DMS114 treated with DMSO at 0.1 percent for 48 hours (cell line): ENCODE measurements at regions not wholly inside any gene's neighbourhood (a gene's known extent, or its start where the extent isn't known, plus 50 kb on each side); places are given as distances from the start of the nearest gene placed in this dataset.
"Not testable (repeated sequence)": the region's sequence is repeated elsewhere in the genome, so short reads cannot be mapped to it uniquely, and the experiment has no call there.

Source experiments
- DNase-seq: peaks from one replicate; lab custom pipeline; 2025; ENCODE audit not compliant: unreplicated experiment; lab: John Stamatoyannopoulos, UW

DNA sequence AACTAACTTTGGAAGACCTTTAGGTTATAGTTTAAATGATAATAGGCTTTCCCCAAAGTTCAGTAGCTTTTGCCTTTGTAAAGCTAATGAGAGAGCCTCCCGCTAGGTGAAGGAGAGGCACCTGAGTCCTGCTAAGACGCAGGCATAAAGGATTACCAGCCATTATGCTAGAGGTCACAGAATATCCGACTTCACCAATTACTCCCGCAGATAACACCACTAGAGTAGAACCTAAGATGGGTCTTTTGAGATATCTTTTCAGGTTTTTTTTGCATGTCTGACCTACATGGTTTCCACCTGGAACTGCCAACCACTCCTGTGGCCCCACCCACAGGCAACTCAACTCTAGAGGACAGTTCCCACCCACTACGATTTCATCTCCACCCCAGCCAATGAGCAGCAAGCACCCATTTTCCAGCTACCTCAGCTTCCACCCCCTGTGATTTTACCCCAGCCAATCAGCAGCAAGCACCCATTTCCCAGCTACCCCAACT is 314.3 kb downstream of the BRD1 start:
- DNase-seq, result no peak

DNA sequence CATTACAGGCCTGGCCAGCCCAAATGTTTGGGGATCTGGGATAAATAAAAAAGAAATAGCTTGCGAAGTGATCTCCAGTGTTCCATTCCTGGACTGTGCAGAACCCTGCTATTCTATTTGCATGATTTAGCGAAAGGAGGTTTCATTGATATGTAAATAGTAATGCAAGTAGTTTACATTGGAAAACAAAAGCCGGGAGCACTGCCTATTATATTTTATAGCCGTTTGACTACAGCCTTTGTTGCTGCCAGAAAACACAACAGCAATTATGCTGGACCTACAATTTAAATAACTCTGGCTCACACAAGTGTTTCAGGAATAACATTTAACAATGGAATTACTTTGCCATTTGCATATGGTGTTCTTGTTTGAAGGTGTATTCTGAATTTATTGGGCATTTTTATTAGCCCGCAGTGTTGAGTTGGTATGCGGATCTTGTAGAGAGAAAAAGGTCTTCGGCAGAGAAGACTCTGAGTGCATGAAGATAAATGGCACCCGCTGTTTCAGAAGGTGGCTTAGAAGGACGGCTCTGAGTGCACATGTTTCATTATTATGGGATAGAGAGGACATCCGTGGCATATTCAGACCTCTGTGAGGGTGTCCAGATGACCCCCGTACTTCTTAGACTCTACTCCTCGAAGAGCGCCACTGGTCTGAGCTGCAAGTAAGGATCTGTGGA is 315.0 kb downstream of the BRD1 start:
- DNase-seq, result no peak

DNA sequence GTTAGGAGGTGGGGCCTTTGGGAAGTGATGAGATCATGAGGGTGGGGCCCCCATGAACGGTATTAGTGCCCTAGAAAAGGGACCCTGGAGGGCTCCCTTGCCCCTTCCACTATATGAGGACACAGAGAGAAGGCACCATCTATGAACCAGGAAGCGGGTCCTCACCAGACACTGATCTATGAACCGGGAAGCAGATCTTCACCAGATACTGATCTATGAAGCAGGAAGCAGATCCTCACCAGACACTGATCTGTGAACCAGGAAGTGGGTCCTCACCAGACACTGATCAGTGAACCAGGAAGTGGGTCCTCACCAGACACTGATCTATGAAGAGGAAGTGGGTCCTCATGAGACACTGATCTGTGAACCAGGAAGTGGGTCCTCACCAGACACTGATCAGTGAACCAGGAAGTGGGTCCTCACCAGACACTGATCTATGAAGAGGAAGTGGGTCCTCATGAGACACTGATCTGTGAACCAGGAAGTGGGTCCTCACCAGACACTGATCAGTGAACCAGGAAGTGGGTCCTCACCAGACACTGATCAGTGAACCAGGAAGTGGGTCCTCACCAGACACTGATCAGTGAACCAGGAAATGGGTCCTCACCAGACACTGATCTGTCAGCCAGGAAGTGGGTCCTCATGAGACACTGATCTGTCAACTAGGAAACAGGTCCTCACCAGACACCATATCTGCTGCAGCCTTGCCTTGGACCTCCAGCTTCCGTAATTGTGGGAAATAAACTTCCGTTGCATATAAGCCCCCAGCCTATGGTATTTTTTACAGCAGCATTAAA is 316.1 kb downstream of the BRD1 start:
- DNase-seq, result not testable (repeated sequence)

- no peak for DNase-seq
These were observed 317.0 kb downstream of the BRD1 start for GRCh38 chr22:49510718-49511117.

DNA sequence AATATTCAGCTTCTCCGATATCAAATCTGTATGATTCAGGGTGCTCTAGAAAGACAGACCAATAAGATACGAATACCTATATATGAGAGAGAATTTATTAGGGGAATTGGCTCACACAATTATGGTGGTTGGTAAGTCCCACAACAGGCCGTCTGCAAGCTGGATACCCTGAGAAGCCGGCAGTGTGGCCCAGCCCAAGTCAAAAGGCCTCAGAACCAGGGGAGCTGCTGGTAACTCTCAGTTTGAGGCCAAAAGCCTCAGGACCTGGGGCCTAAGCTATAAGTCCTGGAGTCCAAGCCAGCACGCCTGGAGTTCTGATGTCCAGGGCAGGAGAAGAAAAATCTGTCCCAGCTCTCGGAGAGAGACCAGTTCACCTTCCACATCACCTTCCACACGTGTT is 318.7 kb downstream of the BRD1 start:
- DNase-seq, result no peak

GRCh38 chr22:49508561-49508960 is 319.1 kb downstream of the BRD1 start:
- DNase-seq, result no peak

GRCh38 chr22:49507607-49508292 is 319.9 kb downstream of the BRD1 start:
- no peak for DNase-seq

DNA sequence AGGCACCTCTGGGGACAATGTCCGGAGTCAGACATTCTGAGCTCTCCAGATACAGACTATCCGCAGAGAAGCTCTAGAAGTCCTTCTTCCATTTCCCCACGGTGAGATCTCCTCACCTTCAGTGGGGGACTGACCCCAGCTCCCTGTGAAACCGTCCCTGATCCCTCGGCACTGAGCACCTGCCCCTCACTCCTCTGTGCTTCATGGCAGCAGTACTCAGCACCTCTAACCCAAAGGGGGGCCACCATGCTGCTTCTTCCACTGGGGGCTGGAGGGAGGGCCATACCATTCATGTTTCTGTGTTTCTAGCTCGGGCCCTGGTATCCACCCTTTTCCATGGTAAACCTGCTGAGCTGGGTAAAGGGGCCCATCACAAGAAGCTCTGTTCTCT is 321.7 kb downstream of the BRD1 start:
- DNase-seq, result no peak

- DNase-seq, result no peak
These were observed 322.2 kb downstream of the BRD1 start for GRCh38 chr22:49505337-49506009.

DNA sequence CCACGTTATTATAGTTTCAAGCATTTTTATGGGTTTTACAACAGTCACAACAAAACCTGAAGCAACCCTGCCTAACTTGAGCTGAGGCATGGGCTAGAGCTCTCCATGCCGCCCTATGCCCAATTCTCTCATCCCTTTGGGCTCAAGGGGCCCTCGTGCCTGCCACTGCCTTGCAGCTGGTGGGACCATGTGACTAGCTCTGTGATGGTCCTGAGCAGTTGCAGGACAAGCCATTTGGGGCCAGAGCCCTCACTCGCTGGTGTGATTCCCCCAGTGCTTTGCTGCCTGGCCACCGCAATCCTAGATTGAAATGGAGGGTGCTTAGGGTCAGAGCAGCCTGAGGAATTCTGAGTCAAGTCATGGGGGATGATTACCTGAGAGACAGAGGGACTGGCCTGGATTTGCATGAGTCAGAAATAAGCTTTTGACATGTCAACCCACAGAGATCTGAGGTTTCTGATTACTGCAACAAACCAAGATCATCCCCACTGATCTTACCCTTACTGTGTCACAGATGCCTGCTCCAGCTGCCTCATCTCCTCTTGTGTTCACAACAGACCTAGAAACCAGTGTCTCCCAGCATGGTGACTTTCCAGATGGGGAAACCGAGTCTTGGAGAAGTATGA is 323.7 kb downstream of the BRD1 start:
- DNase-seq, result no peak

- no peak for DNase-seq
These were observed 324.4 kb downstream of the BRD1 start for GRCh38 chr22:49503321-49503720.

- no peak for DNase-seq
These were observed 325.4 kb downstream of the BRD1 start for GRCh38 chr22:49502126-49502826.

DNA sequence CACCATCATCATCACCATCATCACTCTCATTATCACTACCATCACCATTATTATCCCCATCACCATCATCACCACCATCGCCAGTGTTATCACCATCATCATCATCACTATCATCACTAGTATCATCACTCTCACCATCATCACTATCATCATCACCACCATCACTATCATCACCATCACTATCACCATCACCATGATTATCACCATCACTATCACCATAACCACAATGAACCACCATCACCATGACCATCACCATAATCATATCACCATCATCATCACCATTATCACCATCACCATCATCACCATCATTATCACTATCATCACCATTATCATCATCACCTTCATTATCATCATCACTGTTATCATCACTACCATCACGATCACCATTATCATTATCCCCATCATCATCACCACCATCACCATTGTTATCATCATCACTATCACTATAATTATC is 326.7 kb downstream of the BRD1 start:
- no peak for DNase-seq

DNA sequence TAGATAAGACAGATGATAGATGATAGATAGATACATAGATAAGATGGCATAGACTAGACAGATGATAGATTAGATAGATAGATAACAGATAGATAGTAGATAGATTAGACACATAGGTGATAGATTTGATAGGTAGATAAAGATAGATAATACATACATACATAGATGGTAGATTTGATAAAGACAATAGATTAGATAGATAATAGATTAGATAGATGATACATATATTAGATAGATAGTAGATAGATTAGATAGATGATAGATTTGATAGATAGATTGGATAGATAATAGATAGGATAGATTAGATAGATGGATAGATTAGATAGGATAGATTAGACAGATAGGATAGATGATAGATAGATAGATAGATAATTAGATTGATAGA is 327.6 kb downstream of the BRD1 start:
- DNase-seq, result no peak

GRCh38 chr22:49499433-49500075 is 328.1 kb downstream of the BRD1 start:
- no peak for DNase-seq

DNA sequence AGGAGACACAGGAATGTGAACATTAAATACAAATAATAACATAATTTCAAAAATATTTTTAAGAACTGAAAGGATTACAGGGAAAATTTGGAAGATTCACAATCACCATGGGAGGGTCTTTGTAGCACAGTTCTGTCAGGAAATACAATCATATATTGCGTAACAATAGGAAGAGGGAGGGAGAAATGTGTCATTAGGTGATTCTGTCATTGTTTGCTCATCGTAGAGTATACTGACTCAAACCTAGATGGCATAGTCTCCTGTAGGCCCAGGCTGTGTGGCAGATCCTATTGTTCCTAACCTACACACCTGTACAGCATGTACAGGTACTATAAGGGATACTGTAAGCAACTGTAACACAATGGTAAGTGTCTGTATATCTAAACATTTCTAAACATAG is 330.4 kb downstream of the BRD1 start:
- DNase-seq, result no peak

GRCh38 chr22:49494555-49494954 is 333.1 kb downstream of the BRD1 start:
- DNase-seq, result no peak

GRCh38 chr22:49492741-49493251 is 334.9 kb downstream of the BRD1 start:
- no peak for DNase-seq

DNA sequence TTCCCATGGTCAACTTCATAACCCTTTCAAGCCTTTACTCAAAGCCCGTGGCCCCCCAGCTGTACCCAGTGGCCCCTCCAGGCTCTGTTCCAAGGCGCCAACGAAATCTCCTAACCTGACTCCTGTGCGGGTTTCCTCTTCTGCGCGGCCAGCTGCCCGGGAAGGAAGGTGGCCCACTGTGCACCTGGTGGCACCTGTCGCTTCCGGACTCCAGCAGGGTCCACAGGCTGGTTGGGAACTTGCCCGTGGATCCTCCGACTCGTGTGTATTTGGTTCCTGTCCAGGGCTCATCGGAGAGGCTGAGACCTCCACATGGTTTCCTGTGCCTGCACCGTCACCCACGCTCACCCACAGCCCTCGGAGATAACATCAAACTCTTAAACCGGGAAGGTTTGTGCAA is 335.4 kb downstream of the BRD1 start:
- DNase-seq, result no peak

- no peak for DNase-seq
These were observed 335.9 kb downstream of the BRD1 start for GRCh38 chr22:49491726-49492125.
